OCI-LY7 (cell line): ENCODE measurements at regions not wholly inside any gene's neighbourhood (a gene's known extent, or its start where the extent isn't known, plus 50 kb on each side); places are given as distances from the start of the nearest gene placed in this dataset.

Experiments used
- BruUV-seq: library from RNA; stranded (reverse); fragments of 400-500 nt; replicated peaks from 2 replicates; lab custom pipeline; 2021; lab: Mats Ljungman, UMichigan
- CTCF ChIA-PET: fragments of 300-600 bp; sonication (Branson Sonifier 250); formaldehyde crosslinking; loops from one replicate; lab custom pipeline; 2022; ENCODE audit warnings: antibody characterized with exemption; ENCODE audit not compliant: unreplicated experiment; lab: Charles Lee
- POLR2A ChIA-PET: fragments of 300-600 bp; sonication (Branson Sonifier 250); formaldehyde crosslinking; loops from one replicate; lab custom pipeline; 2022; ENCODE audit warnings: antibody characterized with exemption; lab: Charles Lee
- DNase-seq: peaks from one replicate; pipeline ENCODE4 v3.0.0-alpha.2; 2015; ENCODE audit warnings: low spot score
- H2AFZ ChIP-seq: fragments of 200-600 bp; sonication (generic), shearing (Covaris generic); 2 replicates; pipeline ENCODE4 v1.6.1; 2014; ENCODE audit warnings: mild to moderate bottlenecking, antibody characterized with exemption, low read length, moderate library complexity
- H3K27ac ChIP-seq: fragments of 200-600 bp; sonication (generic); 2 replicates; pipeline ENCODE4 v1.5.1; 2014; ENCODE audit warnings: mixed run types, low read depth, mild to moderate bottlenecking, moderate library complexity, low read length, inconsistent platforms; ENCODE audit not compliant: poor library complexity, severe bottlenecking
- H3K36me3 ChIP-seq: fragments of 200-600 bp; sonication (generic); 2 replicates; pipeline ENCODE4 v1.6.1; 2014; ENCODE audit warnings: mild to moderate bottlenecking, antibody characterized with exemption, low read length, moderate library complexity, mixed read lengths; ENCODE audit not compliant: insufficient read depth
- H3K4me1 ChIP-seq: fragments of 200-600 bp; sonication (generic); 2 replicates; pipeline ENCODE4 v1.5.1; 2014; ENCODE audit warnings: mild to moderate bottlenecking, low read length; ENCODE audit not compliant: insufficient read depth, poor library complexity, severe bottlenecking
- H3K4me2 ChIP-seq: fragments of 200-600 bp; sonication (generic); 2 replicates; pipeline ENCODE4 v1.6.1; 2014; ENCODE audit warnings: mild to moderate bottlenecking, low read length
- H3K4me3 ChIP-seq: fragments of 200-600 bp; sonication (generic); 2 replicates; pipeline ENCODE4 v1.5.1; 2014; ENCODE audit warnings: mild to moderate bottlenecking, low read depth, low read length; ENCODE audit not compliant: poor library complexity, severe bottlenecking
- H3K79me2 ChIP-seq: fragments of 200-600 bp; sonication (generic); 2 replicates; pipeline ENCODE4 v1.6.1; 2016; ENCODE audit warnings: low read depth, mild to moderate bottlenecking, low read length, moderate library complexity, mixed read lengths; ENCODE audit not compliant: insufficient read depth
- H3K9me2 ChIP-seq: fragments of 200-600 bp; sonication (generic); 2 replicates; pipeline ENCODE4 v1.6.1; 2016; ENCODE audit warnings: mild to moderate bottlenecking, low read length, mixed read lengths; ENCODE audit not compliant: insufficient read depth
- H3K9me3 ChIP-seq: fragments of 200-600 bp; sonication (generic); 2 replicates; pipeline ENCODE4 v1.6.1; 2014; ENCODE audit warnings: mild to moderate bottlenecking, mixed run types, low read length, mixed read lengths
- H4K20me1 ChIP-seq: fragments of 200-600 bp; sonication (generic); 2 replicates; pipeline ENCODE4 v1.6.1; 2014; ENCODE audit warnings: mild to moderate bottlenecking, antibody characterized with exemption, low read length, moderate library complexity, mixed read lengths; ENCODE audit not compliant: insufficient read depth
- CTCF ChIP-seq: fragments of 200-600 bp; sonication (generic); conservative IDR thresholded peaks from 2 replicates; pipeline ENCODE4 v1.5.1; 2014; ENCODE audit warnings: mild to moderate bottlenecking, antibody characterized with exemption, low read length, moderate library complexity, mixed read lengths
- EZH2phosphoT487 ChIP-seq: fragments of 200-600 bp; sonication (generic); IDR thresholded peaks from 2 replicates; pipeline ENCODE4 v1.6.1; 2018; ENCODE audit warnings: low read depth, borderline replicate concordance, mild to moderate bottlenecking, mixed run types, antibody characterized with exemption, low read length, moderate library complexity, mixed read lengths
- intact Hi-C: fragments of 100-400 bp; cut with micrococcal nuclease; formaldehyde crosslinking; loops from one replicate; pipeline ENCODE4 v1.10.0; 2022; ENCODE audit not compliant: unreplicated experiment

- H3K4me2 ChIP-seq = no peak overlapping the region
- no peak overlapping the region for H3K4me3 ChIP-seq
- TF ChIP-seq CTCF (peak; percentile 99), EZH2phosphoT487 (no peak)
- CTCF ChIA-PET = no interaction called here
- BruUV-seq = no TSS peak
- no peaks in the 10 kb centered on the region for H3K4me1 ChIP-seq
- no peaks in the 10 kb centered on the region for H3K36me3 ChIP-seq
- H4K20me1 ChIP-seq = no peaks in the 10 kb centered on the region
- H3K79me2 ChIP-seq = no peaks in the 10 kb centered on the region
- H3K9me3 ChIP-seq = no peaks in the 10 kb centered on the region
- no peak overlapping the region for H2AFZ ChIP-seq
- H3K9me2 ChIP-seq = no peaks in the 10 kb centered on the region
- DNase-seq = peak; percentile 67
- POLR2A ChIA-PET = interaction anchor here (0.6 to 0.7 kb wide), 5 partner anchors 95 to 319 kb away, joined by 3 read pairs; no protein-coding TSS in a partner anchor
- intact Hi-C loops = loop anchor here (5.0 kb wide), 4 partner anchors 106 to 1484 kb away; no protein-coding TSS in a partner anchor
- H3K27ac ChIP-seq = no peak overlapping the region
These were observed 285.9 kb downstream of the RNF144A start for GRCh38 chr2:7203056-7203467.

GRCh38 chr2:7205151-7205830, 288.1 kb downstream of the RNF144A start:
- CTCF ChIA-PET = no interaction called here
- no TSS peak for BruUV-seq

More at GRCh38 chr2:7205151-7205830, 288.1 kb downstream of the RNF144A start:
- H4K20me1 ChIP-seq = no peaks in the 10 kb centered on the region
- H3K4me2 ChIP-seq = no peak overlapping the region
- no peaks in the 10 kb centered on the region for H3K4me1 ChIP-seq
- no peaks in the 10 kb centered on the region for H3K79me2 ChIP-seq
- H3K4me3 ChIP-seq = no peak overlapping the region
- intact Hi-C loops = no loop called here
- TF ChIP-seq EZH2phosphoT487 (no peak), CTCF (no peak)
- no peak overlapping the region for H3K27ac ChIP-seq
- no peaks in the 10 kb centered on the region for H3K9me3 ChIP-seq
- POLR2A ChIA-PET = no interaction called here
- H3K36me3 ChIP-seq = no peaks in the 10 kb centered on the region
- no peak overlapping the region for H2AFZ ChIP-seq
- H3K9me2 ChIP-seq = no peaks in the 10 kb centered on the region
- DNase-seq = no peak
